GM12874 (cell line): ENCODE measurements at regions not wholly inside any gene's neighbourhood (a gene's known extent, or its start where the extent isn't known, plus 50 kb on each side); places are given as distances from the start of the nearest gene placed in this dataset.

Experiments used
- TF ChIP-seq, protein P1 (sequence below): IDR thresholded peaks from 2 replicates; pipeline ENCODE4 v1.5.1; 2011; ENCODE audit warnings: low read depth, mild to moderate bottlenecking, control low read depth, low read length, moderate library complexity; ENCODE audit not compliant: insufficient read depth

DNA sequence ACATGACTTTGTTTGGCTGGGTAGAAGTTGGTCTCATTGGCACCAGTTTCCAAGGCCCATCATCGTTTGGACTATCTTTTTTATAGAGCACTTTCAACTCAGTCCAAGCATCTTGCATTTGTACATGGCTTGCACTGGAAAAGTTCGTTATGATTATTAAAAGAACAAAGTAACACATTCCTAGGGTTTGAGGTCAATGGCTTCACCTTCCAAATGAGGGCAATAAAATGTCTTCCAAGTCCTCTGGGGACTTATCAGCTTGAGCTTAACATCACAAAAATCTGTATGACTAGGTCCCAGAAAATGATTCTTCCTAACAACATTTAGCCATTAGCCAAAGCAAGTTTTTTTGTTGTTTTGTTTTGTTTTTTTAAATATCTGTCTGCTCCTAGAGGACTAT lies 610.8 kb downstream of the LMO4 start:
- TF ChIP-seq, protein P1, sequence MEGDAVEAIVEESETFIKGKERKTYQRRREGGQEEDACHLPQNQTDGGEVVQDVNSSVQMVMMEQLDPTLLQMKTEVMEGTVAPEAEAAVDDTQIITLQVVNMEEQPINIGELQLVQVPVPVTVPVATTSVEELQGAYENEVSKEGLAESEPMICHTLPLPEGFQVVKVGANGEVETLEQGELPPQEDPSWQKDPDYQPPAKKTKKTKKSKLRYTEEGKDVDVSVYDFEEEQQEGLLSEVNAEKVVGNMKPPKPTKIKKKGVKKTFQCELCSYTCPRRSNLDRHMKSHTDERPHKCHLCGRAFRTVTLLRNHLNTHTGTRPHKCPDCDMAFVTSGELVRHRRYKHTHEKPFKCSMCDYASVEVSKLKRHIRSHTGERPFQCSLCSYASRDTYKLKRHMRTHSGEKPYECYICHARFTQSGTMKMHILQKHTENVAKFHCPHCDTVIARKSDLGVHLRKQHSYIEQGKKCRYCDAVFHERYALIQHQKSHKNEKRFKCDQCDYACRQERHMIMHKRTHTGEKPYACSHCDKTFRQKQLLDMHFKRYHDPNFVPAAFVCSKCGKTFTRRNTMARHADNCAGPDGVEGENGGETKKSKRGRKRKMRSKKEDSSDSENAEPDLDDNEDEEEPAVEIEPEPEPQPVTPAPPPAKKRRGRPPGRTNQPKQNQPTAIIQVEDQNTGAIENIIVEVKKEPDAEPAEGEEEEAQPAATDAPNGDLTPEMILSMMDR: no peak

DNA sequence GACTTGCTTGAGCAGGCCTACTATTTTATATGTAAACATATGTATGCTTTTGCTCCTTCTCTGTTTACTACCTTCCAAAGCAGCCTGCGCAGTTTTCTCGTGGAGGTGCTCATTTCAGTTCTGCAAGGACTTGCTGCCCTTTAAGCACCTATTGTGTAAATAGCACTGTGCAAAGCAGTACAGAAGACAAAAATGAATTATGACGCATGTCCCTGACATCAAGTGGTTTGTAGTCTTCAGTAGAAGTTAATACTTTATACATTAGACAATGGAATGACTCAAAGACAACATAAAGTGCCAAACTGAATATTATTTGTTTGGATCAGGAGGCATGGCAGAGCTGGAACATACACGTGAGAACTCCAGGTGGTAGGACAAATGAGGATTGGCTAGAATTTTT lies 611.7 kb downstream of the LMO4 start:
- TF ChIP-seq, protein P1: no peak

DNA sequence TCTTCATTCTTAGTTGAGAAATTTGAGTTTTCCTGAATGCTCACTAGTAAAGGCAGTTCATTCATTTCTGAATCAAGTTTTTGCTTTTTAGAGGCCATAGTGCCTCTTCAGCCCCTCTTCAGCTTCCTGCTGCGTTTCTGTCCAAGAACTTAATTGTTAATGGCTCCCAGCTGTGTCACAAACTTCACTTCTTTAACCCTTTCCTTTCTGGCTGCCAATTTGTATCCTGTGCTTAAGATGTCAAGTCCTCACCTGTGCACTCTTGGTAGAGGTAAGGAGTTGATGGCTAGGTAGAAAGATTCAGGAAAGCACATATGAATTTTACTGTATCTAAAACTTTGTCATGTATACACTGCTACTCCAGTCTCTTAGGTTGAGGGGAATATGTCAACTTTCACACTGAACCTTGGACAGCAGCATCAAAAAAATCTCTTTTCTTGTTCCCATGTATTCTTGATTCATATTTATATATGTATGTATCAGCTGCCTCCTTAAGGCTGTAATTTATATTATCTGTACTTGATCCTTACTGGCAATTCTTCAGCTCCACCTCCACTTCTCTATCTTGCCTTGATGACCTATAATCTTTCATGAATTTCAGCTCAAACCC lies 612.8 kb downstream of the LMO4 start:
- TF ChIP-seq, protein P1: no peak

DNA sequence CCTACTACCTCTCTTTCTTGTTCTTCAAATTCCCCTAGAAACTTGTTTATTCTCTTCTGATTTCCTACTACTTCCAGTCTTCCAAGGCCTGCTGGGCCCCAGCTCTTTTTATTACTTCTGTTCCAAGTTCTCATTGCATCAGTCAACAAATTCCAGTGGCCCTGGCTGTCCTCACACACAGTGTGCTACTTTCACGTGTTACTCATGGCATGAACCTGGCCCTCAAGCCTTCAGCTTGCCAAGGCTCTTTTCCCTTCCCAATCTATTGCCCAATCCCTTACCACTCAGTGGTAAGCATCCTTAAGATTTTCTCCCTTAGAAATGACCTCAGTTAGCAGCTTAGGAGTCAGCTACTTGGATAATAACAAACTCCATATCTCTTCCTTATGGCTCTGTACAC lies 613.5 kb downstream of the LMO4 start:
- TF ChIP-seq, protein P1: no peak

DNA sequence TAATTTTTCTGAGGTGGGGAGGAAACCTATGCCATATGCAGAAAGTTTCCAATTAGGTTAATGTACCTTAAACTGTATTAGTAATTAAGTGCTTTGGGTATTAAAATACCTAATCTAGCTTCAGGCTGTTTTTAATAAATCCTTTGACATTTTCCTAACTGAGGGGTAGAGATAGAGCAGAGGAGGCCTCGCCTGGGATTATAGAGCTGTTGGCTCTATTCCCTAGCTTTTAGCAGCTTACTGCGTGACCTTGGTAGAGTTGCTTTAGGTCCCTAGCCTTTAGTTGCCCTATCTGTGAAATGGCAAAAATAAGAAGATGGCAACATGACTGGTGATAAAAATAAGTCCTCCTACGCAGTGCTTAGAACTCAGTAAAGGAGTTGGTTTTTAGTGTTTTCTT lies 621.0 kb downstream of the LMO4 start:
- TF ChIP-seq, protein P1: no peak

DNA sequence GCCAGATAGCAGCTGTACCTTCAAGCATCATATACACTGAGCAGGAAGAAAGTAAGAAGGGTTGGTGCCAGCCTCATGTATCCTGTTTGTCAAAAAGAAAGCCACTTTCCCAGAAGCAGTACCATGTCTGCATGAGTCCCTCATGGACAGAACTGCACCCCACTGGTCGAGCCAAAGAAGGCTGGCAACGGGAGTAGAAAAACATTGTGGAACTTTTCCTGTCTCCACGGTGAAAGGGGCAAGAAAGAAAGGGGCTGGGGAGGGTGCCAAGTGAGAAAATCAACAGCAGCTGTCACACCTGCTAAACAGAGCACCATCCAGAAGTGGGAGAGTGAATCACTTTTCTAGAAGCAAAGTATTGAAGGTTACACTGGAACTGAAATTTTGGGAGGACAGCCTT lies 621.7 kb downstream of the LMO4 start:
- TF ChIP-seq, protein P1: no peak

DNA sequence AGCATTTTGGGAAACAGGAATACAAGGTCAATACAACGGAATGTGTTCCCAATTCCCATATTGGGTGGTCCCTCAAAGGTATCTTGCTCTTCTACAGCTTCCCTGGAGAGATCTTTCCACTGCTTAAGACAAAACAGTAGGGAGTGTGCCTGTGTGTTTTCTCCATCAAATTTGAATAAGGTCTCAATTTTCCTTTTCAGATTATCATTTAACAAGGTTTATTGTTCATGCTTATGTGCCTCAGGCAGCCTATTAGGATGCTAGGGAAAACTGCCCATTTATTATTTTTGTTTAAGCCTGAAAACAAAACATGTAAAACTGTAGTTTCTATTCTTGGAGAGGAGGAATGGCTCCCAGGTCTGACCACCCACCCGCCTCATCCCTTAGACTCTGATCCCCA lies 622.7 kb downstream of the LMO4 start:
- TF ChIP-seq, protein P1: no peak
